ENCODE measurements at regions not wholly inside any gene's neighbourhood (a gene's known extent, or its start where the extent isn't known, plus 50 kb on each side); places are given as distances from the start of the nearest gene placed in this dataset.

DNA sequence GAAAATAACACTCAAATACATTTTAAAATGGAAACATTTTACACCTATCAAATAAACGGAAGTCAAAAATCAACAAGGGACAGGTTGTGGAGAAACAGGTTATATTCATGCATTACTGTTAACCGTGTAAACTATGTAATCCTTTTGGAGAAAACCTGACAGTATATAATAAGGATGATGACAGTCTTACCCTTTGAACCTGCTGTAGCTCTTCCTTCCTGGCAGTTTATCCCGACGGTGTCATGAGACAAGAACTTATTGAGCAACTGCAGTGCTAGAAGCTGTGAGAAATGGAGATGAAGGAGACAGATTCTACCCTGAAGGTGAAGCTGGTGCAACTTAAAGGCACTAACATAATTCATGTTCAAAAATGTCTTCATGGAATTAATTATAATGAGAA is 76.7 kb downstream of the PLEKHG1 start:
- no peaks in the 10 kb centered on the region for H3K79me2 ChIP-seq (ENCODE audit: control insufficient read depth, insufficient read depth, low read length)
- DNase-seq (ENCODE audit: extremely low read depth in 1 of 4, low spot score in 3 of 4) (no peak), ATAC-seq (no peak), FAIRE-seq (peak; percentile 44)
- H3K4me3 ChIP-seq = no peak overlapping the region
- H3K27me3 ChIP-seq (ENCODE audit: control insufficient read depth in 2 of 2, insufficient read depth in 2 of 2, low read length in 2 of 2) = peaks cover 4 to 6% of the 10 kb centered on the region in 2 experiments
- WGBS (ENCODE audit: insufficient coverage, low coverage, missing lambda C conversion rate) = 2% methylated on average over 4 of the region's 4 CpGs
- H3K4me2 ChIP-seq (ENCODE audit: insufficient read depth, low read length) = no peak overlapping the region
- no peak overlapping the region for H3K27ac ChIP-seq (ENCODE audit: extremely low read depth, low read depth, low read length)
- no peaks in the 10 kb centered on the region for H3K9me1 ChIP-seq (ENCODE audit: control insufficient read depth, insufficient read depth, low read length)
- H2AFZ ChIP-seq (ENCODE audit: low read depth, low read length) = no peak overlapping the region
- H3K4me1 ChIP-seq (replicated peaks in 1 of 2; ENCODE audit: control insufficient read depth in 2 of 2, insufficient read depth in 2 of 2, low read length in 2 of 2) = no peaks in the 10 kb centered on the region
- no peaks in the 10 kb centered on the region for H4K20me1 ChIP-seq (replicated peaks; ENCODE audit: control insufficient read depth, insufficient read depth, low read length)
- no peak for TF ChIP-seq EZH2 (IDR thresholded peaks at IDR 0.05; ENCODE audit: borderline replicate concordance, low read depth, low read length)
- no peak for TF ChIP-seq ZNF140 (CRISPR knock-in tag; IDR thresholded peaks at IDR 0.05)
- TF ChIP-seq ZNF23 (CRISPR knock-in tag; IDR thresholded peaks at IDR 0.05) = no peak
- in situ Hi-C loops (cut with MboI) = no loop called here
- H3K36me3 ChIP-seq (ENCODE audit: control insufficient read depth, insufficient read depth, low read length) = no peaks in the 10 kb centered on the region
- intact Hi-C loops (cut with micrococcal nuclease) = no loop called here
- no TSS peak for BruUV-seq (replicated peaks)
- no peak overlapping the region for H3K9ac ChIP-seq (ENCODE audit: insufficient read depth in 1 of 2, low read depth in 2 of 2, low read length in 2 of 2)
- POLR2A ChIA-PET = no interaction called here
- CTCF ChIA-PET (ENCODE audit: low intra/inter-chr PET ratio) = interaction anchor here (0.6 kb wide), 1 partner anchor 31 kb away, joined by 8 read pairs; no protein-coding TSS in a partner anchor
- H3K9me3 ChIP-seq (replicated peaks; ENCODE audit: control insufficient read depth, insufficient read depth, low read depth, low read length) = no peaks in the 10 kb centered on the region

DNA sequence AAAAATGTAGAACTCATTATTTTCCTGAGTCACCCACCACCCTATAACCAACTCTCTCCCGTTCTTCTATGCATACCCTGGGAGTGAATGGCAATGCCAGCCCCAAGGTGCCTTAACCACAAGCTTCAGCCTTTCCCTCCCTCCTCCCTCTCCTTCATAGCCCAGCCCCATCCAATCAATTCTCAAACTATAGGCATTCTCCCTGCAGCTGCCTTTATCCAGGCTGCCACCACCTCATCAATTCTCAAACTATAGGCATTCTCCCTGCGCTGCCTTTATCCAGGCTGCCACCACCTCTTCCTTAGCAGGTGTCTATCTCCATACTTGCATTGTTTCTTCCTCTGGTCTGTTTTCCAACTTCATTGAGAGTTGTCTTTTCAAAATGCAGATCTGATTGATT is 77.1 kb downstream of the PLEKHG1 start:
- H2AFZ ChIP-seq (ENCODE audit: low read depth, low read length) = no peak overlapping the region
- no peaks in the 10 kb centered on the region for H3K4me1 ChIP-seq (replicated peaks in 1 of 2; ENCODE audit: control insufficient read depth in 2 of 2, insufficient read depth in 2 of 2, low read length in 2 of 2)
- no peaks in the 10 kb centered on the region for H3K9me1 ChIP-seq (ENCODE audit: control insufficient read depth, insufficient read depth, low read length)
- no peak overlapping the region for H3K9ac ChIP-seq (ENCODE audit: insufficient read depth in 1 of 2, low read depth in 2 of 2, low read length in 2 of 2)
- in situ Hi-C loops (cut with MboI) (no loop called here), intact Hi-C loops (cut with micrococcal nuclease) (no loop called here)
- ChIA-PET POLR2A (no interaction called here), CTCF (ENCODE audit: low intra/inter-chr PET ratio) (no interaction called here)
- H3K4me2 ChIP-seq (ENCODE audit: insufficient read depth, low read length) = no peak overlapping the region
- H3K79me2 ChIP-seq (ENCODE audit: control insufficient read depth, insufficient read depth, low read length) = no peaks in the 10 kb centered on the region
- H3K27me3 ChIP-seq (ENCODE audit: control insufficient read depth in 2 of 2, insufficient read depth in 2 of 2, low read length in 2 of 2) = peaks cover 9 to 10% of the 10 kb centered on the region in 2 experiments
- ATAC-seq (no peak), FAIRE-seq (no peak), DNase-seq (ENCODE audit: extremely low read depth in 1 of 4, low spot score in 3 of 4) (no peak)
- WGBS (ENCODE audit: insufficient coverage, low coverage, missing lambda C conversion rate) = 0% methylated on average over 2 of the region's 2 CpGs
- H3K27ac ChIP-seq (ENCODE audit: extremely low read depth, low read depth, low read length) = no peak overlapping the region
- no peaks in the 10 kb centered on the region for H3K9me3 ChIP-seq (replicated peaks; ENCODE audit: control insufficient read depth, insufficient read depth, low read depth, low read length)
- H3K4me3 ChIP-seq = no peak overlapping the region
- no peaks in the 10 kb centered on the region for H4K20me1 ChIP-seq (replicated peaks; ENCODE audit: control insufficient read depth, insufficient read depth, low read length)
- no peaks in the 10 kb centered on the region for H3K36me3 ChIP-seq (ENCODE audit: control insufficient read depth, insufficient read depth, low read length)
- BruUV-seq (replicated peaks) = no TSS peak
- TF ChIP-seq, protein P1, sequence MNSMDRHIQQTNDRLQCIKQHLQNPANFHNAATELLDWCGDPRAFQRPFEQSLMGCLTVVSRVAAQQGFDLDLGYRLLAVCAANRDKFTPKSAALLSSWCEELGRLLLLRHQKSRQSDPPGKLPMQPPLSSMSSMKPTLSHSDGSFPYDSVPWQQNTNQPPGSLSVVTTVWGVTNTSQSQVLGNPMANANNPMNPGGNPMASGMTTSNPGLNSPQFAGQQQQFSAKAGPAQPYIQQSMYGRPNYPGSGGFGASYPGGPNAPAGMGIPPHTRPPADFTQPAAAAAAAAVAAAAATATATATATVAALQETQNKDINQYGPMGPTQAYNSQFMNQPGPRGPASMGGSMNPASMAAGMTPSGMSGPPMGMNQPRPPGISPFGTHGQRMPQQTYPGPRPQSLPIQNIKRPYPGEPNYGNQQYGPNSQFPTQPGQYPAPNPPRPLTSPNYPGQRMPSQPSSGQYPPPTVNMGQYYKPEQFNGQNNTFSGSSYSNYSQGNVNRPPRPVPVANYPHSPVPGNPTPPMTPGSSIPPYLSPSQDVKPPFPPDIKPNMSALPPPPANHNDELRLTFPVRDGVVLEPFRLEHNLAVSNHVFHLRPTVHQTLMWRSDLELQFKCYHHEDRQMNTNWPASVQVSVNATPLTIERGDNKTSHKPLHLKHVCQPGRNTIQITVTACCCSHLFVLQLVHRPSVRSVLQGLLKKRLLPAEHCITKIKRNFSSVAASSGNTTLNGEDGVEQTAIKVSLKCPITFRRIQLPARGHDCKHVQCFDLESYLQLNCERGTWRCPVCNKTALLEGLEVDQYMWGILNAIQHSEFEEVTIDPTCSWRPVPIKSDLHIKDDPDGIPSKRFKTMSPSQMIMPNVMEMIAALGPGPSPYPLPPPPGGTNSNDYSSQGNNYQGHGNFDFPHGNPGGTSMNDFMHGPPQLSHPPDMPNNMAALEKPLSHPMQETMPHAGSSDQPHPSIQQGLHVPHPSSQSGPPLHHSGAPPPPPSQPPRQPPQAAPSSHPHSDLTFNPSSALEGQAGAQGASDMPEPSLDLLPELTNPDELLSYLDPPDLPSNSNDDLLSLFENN (IDR thresholded peaks at IDR 0.05; ENCODE audit: low read depth in 2 of 2, low read length in 2 of 2) = no peak
- TF ChIP-seq CBX8 (IDR thresholded peaks at IDR 0.05; ENCODE audit: borderline replicate concordance, extremely low read depth, low read depth, low read length, poor library complexity, severe bottlenecking) (no peak), TRIM28 (IDR thresholded peaks at IDR 0.05) (no peak), BDP1 (IDR thresholded peaks at IDR 0.05; ENCODE audit: insufficient read depth, insufficient read length) (no peak), GABPB2 (CRISPR knock-in tag; conservative IDR thresholded peaks at IDR 0.05) (no peak), IRF2 (CRISPR knock-in tag; IDR thresholded peaks at IDR 0.05) (no peak), POLR3G (IDR thresholded peaks at IDR 0.05; ENCODE audit: extremely low read depth, insufficient read length, insufficient replicate concordance) (no peak)
